H1 (cell line): ENCODE measurements at regions not wholly inside any gene's neighbourhood (a gene's known extent, or its start where the extent isn't known, plus 50 kb on each side); places are given as distances from the start of the nearest gene placed in this dataset.

ENCODE experiments used
- EP300 ChIP-seq, 2 experiments: IDR thresholded peaks; 1 replicate in 1 of 2; 2 replicates in 1 of 2; pipeline ENCODE4 v1.6.1; 2011 to 2012; ENCODE audit warnings: low read depth in 2 of 2, low read length in 2 of 2, mild to moderate bottlenecking in 2 of 2, borderline replicate concordance in 1 of 2, inconsistent platforms in 1 of 2, moderate library complexity in 1 of 2
- PHF8 ChIP-seq: fragments of 200-600 bp; sonication (generic); conservative IDR thresholded peaks from 2 replicates; pipeline ENCODE4 v1.7.1; 2012; ENCODE audit warnings: low read depth, mild to moderate bottlenecking, inconsistent platforms, low read length, moderate library complexity
- RBBP5 ChIP-seq: IDR thresholded peaks from 2 replicates; pipeline ENCODE4 v1.7.1; 2012; ENCODE audit warnings: low read depth, mild to moderate bottlenecking, inconsistent platforms, low read length, moderate library complexity, borderline replicate concordance
- TAF1 ChIP-seq: IDR thresholded peaks from 2 replicates; pipeline ENCODE4 v1.6.1; 2011; ENCODE audit warnings: mild to moderate bottlenecking, low read depth, low read length
- TEAD4 ChIP-seq: IDR thresholded peaks from 2 replicates; pipeline ENCODE4 v1.6.1; 2012; ENCODE audit warnings: low read depth, low read length, inconsistent platforms, mixed read lengths

- TF ChIP-seq TEAD4 = no peak
- TF ChIP-seq TAF1 = no peak
- no peak for TF ChIP-seq RBBP5
- no peak for TF ChIP-seq EP300 (IDR thresholded peaks at IDR 0.05; ENCODE audit: borderline replicate concordance in 1 of 2, low read depth in 2 of 2, low read length in 2 of 2)
- TF ChIP-seq PHF8 = no peak
These were observed 517.3 kb upstream of the PTCHD4 start (continued) for GRCh38 chr6:48628316-48628715.
